ENCODE measurements at regions not wholly inside any gene's neighbourhood (a gene's known extent, or its start where the extent isn't known, plus 50 kb on each side); places are given as distances from the start of the nearest gene placed in this dataset.
A peak's percentile ranks its signal among the peaks of the same experiment; 100 is the strongest.

- H3K9me3 ChIP-seq, result no peaks in the 10 kb centered on the region
- intact Hi-C loops (cut with micrococcal nuclease; ENCODE audit: unreplicated experiment), result loop anchor here (1.0 to 5.0 kb wide), 6 partner anchors 8 to 164 kb away; partner anchors contain the start of gene ARHGAP28
- TF ChIP-seq CTCF (IDR thresholded peaks at IDR 0.05; ENCODE audit: insufficient read depth in 1 of 2, low read depth in 1 of 2, low read length in 1 of 2, severe bottlenecking in 1 of 2, unreplicated experiment in 1 of 2), result no peak
- no peaks in the 10 kb centered on the region for H3K27me3 ChIP-seq (replicated peaks; ENCODE audit: control insufficient read depth, insufficient read depth, low read length)
- DNase-seq, result peak; percentile 53 to 71
- Mint-ChIP-seq H3K4me3 (ENCODE audit: unreplicated experiment) (peak overlapping the region; percentile 31), H3K27me3 (ENCODE audit: insufficient read depth, unreplicated experiment) (no peaks in the 10 kb centered on the region), H3K4me1 (ENCODE audit: low read depth, unreplicated experiment) (peaks cover 41% of the 10 kb centered on the region), H3K9me3 (ENCODE audit: unreplicated experiment) (no peaks in the 10 kb centered on the region), H3K27ac (ENCODE audit: unreplicated experiment) (peak overlapping the region; percentile 89), H3K36me3 (ENCODE audit: insufficient read depth, unreplicated experiment) (peaks cover 25% of the 10 kb centered on the region)
- no peaks in the 10 kb centered on the region for H3K36me3 ChIP-seq (ENCODE audit: control insufficient read depth, insufficient read depth, low read length)
- no peak overlapping the region for H3K4me3 ChIP-seq (ENCODE audit: low read depth, low read length)
- no TSS peak for BruUV-seq (replicated peaks)
- H3K4me1 ChIP-seq, result peaks cover 79% of the 10 kb centered on the region
- POLR2A ChIA-PET, result interaction anchor here (1.2 to 1.4 kb wide), 2 partner anchors 148 to 164 kb away, joined by 4 read pairs; partner anchors contain the start of gene ARHGAP28
- CTCF ChIA-PET, result no interaction called here
These were observed 151.0 kb upstream of the L3MBTL4 start for GRCh38 chr18:6565815-6566081.

GRCh38 chr18:6566338-6566911 lies 151.7 kb upstream of the L3MBTL4 start:
- intact Hi-C loops (cut with micrococcal nuclease; ENCODE audit: unreplicated experiment), result loop anchor here (1.0 to 5.0 kb wide), 3 partner anchors 9 to 163 kb away; partner anchors contain the start of gene ARHGAP28
- no peak for TF ChIP-seq CTCF (IDR thresholded peaks at IDR 0.05; ENCODE audit: insufficient read depth in 1 of 2, low read depth in 1 of 2, low read length in 1 of 2, severe bottlenecking in 1 of 2, unreplicated experiment in 1 of 2)
- Mint-ChIP-seq H3K4me1 (ENCODE audit: low read depth, unreplicated experiment) (peaks cover 39% of the 10 kb centered on the region), H3K4me3 (ENCODE audit: unreplicated experiment) (peak overlapping the region; percentile 31), H3K27me3 (ENCODE audit: insufficient read depth, unreplicated experiment) (no peaks in the 10 kb centered on the region), H3K9me3 (ENCODE audit: unreplicated experiment) (no peaks in the 10 kb centered on the region), H3K36me3 (ENCODE audit: insufficient read depth, unreplicated experiment) (peaks cover 23% of the 10 kb centered on the region), H3K27ac (ENCODE audit: unreplicated experiment) (peak overlapping the region; percentile 89)
- no peaks in the 10 kb centered on the region for H3K36me3 ChIP-seq (ENCODE audit: control insufficient read depth, insufficient read depth, low read length)
- DNase-seq, result peak; percentile 47 to 76
- POLR2A ChIA-PET, result interaction anchor here (0.5 to 1.4 kb wide), 4 partner anchors 148 to 635 kb away, joined by 3 to 4 read pairs (median 4); partner anchors contain the start of gene ARHGAP28
- H3K4me1 ChIP-seq, result peaks cover 74% of the 10 kb centered on the region
- CTCF ChIA-PET, result interaction anchor here (0.7 to 0.9 kb wide), 2 partner anchors 96 to 320 kb away, joined by 3 read pairs; no protein-coding TSS in a partner anchor
- no TSS peak for BruUV-seq (replicated peaks)
- H3K4me3 ChIP-seq (ENCODE audit: low read depth, low read length), result no peak overlapping the region
- no peaks in the 10 kb centered on the region for H3K9me3 ChIP-seq
- H3K27me3 ChIP-seq (replicated peaks; ENCODE audit: control insufficient read depth, insufficient read depth, low read length), result no peaks in the 10 kb centered on the region

- Histone ChIP-seq H3K4me3 (ENCODE audit: low read depth, low read length) (no peak overlapping the region), H3K27me3 (replicated peaks; ENCODE audit: control insufficient read depth, insufficient read depth, low read length) (no peaks in the 10 kb centered on the region), H3K4me1 (peaks cover 41% of the 10 kb centered on the region), H3K36me3 (ENCODE audit: control insufficient read depth, insufficient read depth, low read length) (no peaks in the 10 kb centered on the region), H3K9me3 (no peaks in the 10 kb centered on the region)
- TF ChIP-seq CTCF (IDR thresholded peaks at IDR 0.05; ENCODE audit: insufficient read depth in 1 of 2, low read depth in 1 of 2, low read length in 1 of 2, severe bottlenecking in 1 of 2, unreplicated experiment in 1 of 2), result no peak
- POLR2A ChIA-PET, result no interaction called here
- no peak for DNase-seq
- H3K4me3 Mint-ChIP-seq (ENCODE audit: unreplicated experiment), result no peak overlapping the region
- peaks cover 11% of the 10 kb centered on the region for H3K36me3 Mint-ChIP-seq (ENCODE audit: insufficient read depth, unreplicated experiment)
- H3K9me3 Mint-ChIP-seq (ENCODE audit: unreplicated experiment), result no peaks in the 10 kb centered on the region
- H3K27ac Mint-ChIP-seq (ENCODE audit: unreplicated experiment), result no peak overlapping the region
- intact Hi-C loops (cut with micrococcal nuclease; ENCODE audit: unreplicated experiment), result loop anchor here (5.0 kb wide), 1 partner anchor 77 kb away; no protein-coding TSS in a partner anchor
- peaks cover 39% of the 10 kb centered on the region for H3K4me1 Mint-ChIP-seq (ENCODE audit: low read depth, unreplicated experiment)
- CTCF ChIA-PET, result no interaction called here
- H3K27me3 Mint-ChIP-seq (ENCODE audit: insufficient read depth, unreplicated experiment), result no peaks in the 10 kb centered on the region
- no TSS peak for BruUV-seq (replicated peaks)
These were observed 155.1 kb upstream of the L3MBTL4 start for GRCh38 chr18:6569813-6570212.

Measured in Caco-2 (cell line).